Spleen (tissue), 11 donors: ENCODE measurements at regions not wholly inside any gene's neighbourhood (a gene's known extent, or its start where the extent isn't known, plus 50 kb on each side); places are given as distances from the start of the nearest gene placed in this dataset.

ENCODE experiments used
- DNase-seq: peaks from one replicate; pipeline ENCODE4 v3.0.0-alpha.2; 2020
- H3K27ac ChIP-seq, 8 donors: fragments of 200-600 bp; sonication (generic) in 7 of 8; 1 replicate in 4 of 8; 2 replicates in 4 of 8; pipeline versions ENCODE4 v1.5.0 to v1.8.0; 2016 to 2021; ENCODE audit warnings: inconsistent platforms in 4 of 8, mild to moderate bottlenecking in 4 of 8, moderate library complexity in 1 of 8
- H3K27me3 ChIP-seq, 7 donors: fragments of 200-600 bp; sonication (generic) in 6 of 7; replicated peaks in 1 of 7; 1 replicate in 4 of 7; 2 replicates in 3 of 7; pipeline versions ENCODE4 v1.5.0 to v1.8.0; 2016 to 2021; ENCODE audit warnings: inconsistent platforms in 3 of 7, mild to moderate bottlenecking in 1 of 7
- H3K36me3 ChIP-seq, 6 donors: fragments of 200-600 bp; sonication (generic) in 5 of 6; 1 replicate in 4 of 6; 2 replicates in 2 of 6; pipeline versions ENCODE4 v1.5.0 to v1.8.0; 2016 to 2021; ENCODE audit warnings: inconsistent platforms in 2 of 6
- H3K4me1 ChIP-seq, 6 donors: fragments of 200-600 bp; sonication (generic) in 5 of 6; 1 replicate in 3 of 6; 2 replicates in 3 of 6; pipeline versions ENCODE4 v1.5.0 to v1.8.0; 2016 to 2021; ENCODE audit warnings: inconsistent platforms in 3 of 6
- H3K4me3 ChIP-seq, 8 donors: fragments of 200-600 bp; sonication (generic) in 7 of 8; 1 replicate in 4 of 8; 2 replicates in 4 of 8; pipeline versions ENCODE4 v1.5.0 to v1.8.0; 2016 to 2021; ENCODE audit warnings: inconsistent platforms in 4 of 8, mild to moderate bottlenecking in 4 of 8, moderate library complexity in 2 of 8
- H3K9me3 ChIP-seq, 8 donors: fragments of 200-600 bp; sonication (generic) in 7 of 8; 1 replicate in 4 of 8; 2 replicates in 4 of 8; pipeline versions ENCODE4 v1.5.0 to v1.8.0; 2016 to 2021; ENCODE audit warnings: inconsistent platforms in 4 of 8
- CTCF ChIP-seq, 11 experiments: fragments of 200-600 bp in 7 of 11; fragments of 450-650 bp in 4 of 11; sonication (generic) in 4 of 11; IDR thresholded peaks in 8 of 11; conservative IDR thresholded peaks in 3 of 11; 1 replicate in 7 of 11; 2 replicates in 4 of 11; pipeline versions ENCODE4 v1.4.0 to v1.8.0; 2016 to 2021; ENCODE audit warnings: antibody characterized with exemption in 11 of 11, inconsistent platforms in 4 of 11, mild to moderate bottlenecking in 1 of 11
- POLR2A ChIP-seq, 3 donors: fragments of 450-650 bp; IDR thresholded peaks; one replicate each; pipeline ENCODE4 v1.5.1; 2017; ENCODE audit warnings: antibody characterized with exemption in 3 of 3, mild to moderate bottlenecking in 1 of 3
- POLR2AphosphoS5 ChIP-seq, 3 donors: sonication (generic); formaldehyde crosslinking; IDR thresholded peaks; one replicate each; pipeline ENCODE4 v1.5.1; 2017; ENCODE audit warnings: antibody characterized with exemption in 3 of 3
- WGBS, 5 donors: extraction: QIAGEN DNeasy Blood & Tissue Kit in 3 of 5; methylation state at CpG; one replicate each; pipeline versions ENCODE4 v1.1.5 to v1.1.7; 2013 to 2018; 5-methylcytosine and 5-hydroxymethylcytosine counted together
- intact Hi-C: fragments of 100-400 bp; cut with DNase I; formaldehyde crosslinking; loops from one replicate; pipeline ENCODE4 v1.15.0; 2023; ENCODE audit warnings: low total_unique reads
- donor health status: healthy with polysubstance abuse.
- donor health status: DM: no; HTN: no; CAD: no; lungs with moderate emphysema.
- donor health status: DM: no; HTN: no; CAD: no.
- donor health status: Bipolar disorder and iron deficiency.
- donor health status: healthy.
- donor health status: DM: no; HTN: no; CAD: no.
- donor health status: DM: yes; HTN: yes; CAD: no.

DNA sequence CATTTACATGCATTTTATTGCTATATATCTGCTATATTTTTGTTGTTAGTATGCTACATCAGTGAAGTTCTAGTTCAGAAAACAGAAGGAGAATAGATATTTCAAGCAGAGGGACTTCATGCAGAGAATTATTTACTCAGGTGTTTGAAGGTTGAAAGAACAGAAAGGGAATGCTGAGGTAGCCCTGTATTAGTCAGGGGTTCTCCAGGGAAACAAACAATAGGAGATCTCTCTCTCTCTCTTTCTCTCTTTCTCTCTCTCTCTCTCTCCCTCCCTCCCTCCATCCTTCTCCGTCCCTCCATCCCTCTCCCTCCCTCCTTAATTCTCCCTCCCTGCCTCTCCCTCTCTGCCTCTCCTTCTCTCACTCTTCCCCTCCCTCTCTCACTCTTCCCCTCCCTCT lies 114.3 kb upstream of the TDRD3 start:
- no peaks in the 10 kb centered on the region for H3K4me1 ChIP-seq
- no peak for DNase-seq
- intact Hi-C loops: no loop called here
- H3K36me3 ChIP-seq: no peaks in the 10 kb centered on the region
- H3K4me3 ChIP-seq: no peak overlapping the region
- WGBS, 5 donors: 42 to 77% (median 64%) methylated on average over 1 of the region's 1 CpG
- TF ChIP-seq POLR2A (IDR thresholded peaks at IDR 0.05): no peak
- TF ChIP-seq CTCF (IDR thresholded peaks at IDR 0.05 in 8 of 11, conservative IDR thresholded peaks at IDR 0.05 in 3 of 11): no peak
- no peak for TF ChIP-seq POLR2AphosphoS5 (IDR thresholded peaks at IDR 0.05)
- H3K9me3 ChIP-seq: no peaks in the 10 kb centered on the region
- H3K27me3 ChIP-seq: peaks cover 0 to 6% (median 0%) of the 10 kb centered on the region in 7 donors
- no peak overlapping the region for H3K27ac ChIP-seq

DNA sequence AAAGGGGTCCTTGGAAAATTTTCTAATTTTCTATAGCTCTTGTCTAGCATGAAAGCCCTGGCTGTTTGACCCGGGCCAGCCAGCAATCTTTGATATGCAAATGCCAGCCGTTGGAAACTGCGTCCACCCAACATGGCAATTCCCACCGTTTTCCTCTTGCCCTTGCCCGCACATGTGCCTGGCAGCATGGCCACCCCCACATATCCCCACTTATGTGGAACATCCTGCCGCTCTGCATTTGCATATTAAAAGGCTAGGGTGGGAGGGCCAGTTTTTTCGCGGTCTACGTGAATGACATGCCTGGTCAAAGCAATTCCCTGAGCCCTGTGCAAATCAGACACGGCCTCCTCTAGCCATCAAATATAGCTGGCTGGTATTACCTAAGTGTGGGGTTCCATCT lies 110.3 kb upstream of the TDRD3 start:
- H3K9me3 ChIP-seq: no peaks in the 10 kb centered on the region
- no peak for DNase-seq
- intact Hi-C loops: no loop called here
- no peak overlapping the region for H3K27ac ChIP-seq
- WGBS, 5 donors: 90 to 96% (median 90%) methylated on average over 10 of the region's 10 CpGs
- no peak overlapping the region for H3K4me3 ChIP-seq
- no peaks in the 10 kb centered on the region for H3K27me3 ChIP-seq
- H3K4me1 ChIP-seq: no peaks in the 10 kb centered on the region
- no peaks in the 10 kb centered on the region for H3K36me3 ChIP-seq
- TF ChIP-seq CTCF (IDR thresholded peaks at IDR 0.05 in 8 of 11, conservative IDR thresholded peaks at IDR 0.05 in 3 of 11) (no peak), POLR2AphosphoS5 (IDR thresholded peaks at IDR 0.05) (no peak), POLR2A (IDR thresholded peaks at IDR 0.05) (no peak)

DNA sequence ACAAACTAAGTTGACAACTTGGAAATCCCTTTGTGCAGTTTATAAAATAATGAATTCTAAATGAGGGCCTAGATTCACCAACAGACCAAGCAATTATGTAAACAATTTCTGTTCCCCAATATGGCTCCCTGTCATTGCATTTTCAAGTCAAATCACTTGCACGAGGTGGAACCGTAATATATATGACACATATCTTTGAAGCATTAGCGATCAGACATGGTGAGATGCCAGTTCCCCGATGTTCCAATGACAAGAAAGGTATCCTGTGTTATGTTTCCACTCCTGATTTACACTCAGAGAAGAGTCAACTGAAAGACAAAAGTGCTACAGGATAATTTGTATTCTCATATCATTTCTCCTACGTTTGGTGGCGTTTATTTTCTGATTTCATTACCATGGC lies 108.5 kb upstream of the TDRD3 start:
- no peak for DNase-seq
- WGBS, 5 donors: 74 to 92% (median 87%) methylated on average over 6 of the region's 6 CpGs
- no peak overlapping the region for H3K27ac ChIP-seq
- intact Hi-C loops: no loop called here
- H3K4me1 ChIP-seq: no peaks in the 10 kb centered on the region
- H3K36me3 ChIP-seq: no peaks in the 10 kb centered on the region
- no peak for TF ChIP-seq POLR2AphosphoS5 (IDR thresholded peaks at IDR 0.05)
- no peak overlapping the region for H3K4me3 ChIP-seq
- no peaks in the 10 kb centered on the region for H3K9me3 ChIP-seq
- no peaks in the 10 kb centered on the region for H3K27me3 ChIP-seq

- DNase-seq: no peak
- TF ChIP-seq POLR2AphosphoS5 (IDR thresholded peaks at IDR 0.05) (no peak), CTCF (IDR thresholded peaks at IDR 0.05 in 8 of 11, conservative IDR thresholded peaks at IDR 0.05 in 3 of 11) (no peak), POLR2A (IDR thresholded peaks at IDR 0.05) (no peak)
- WGBS, 5 donors: 38 to 50% (median 46%) methylated on average over 7 of the region's 7 CpGs
- Histone ChIP-seq H3K36me3 (no peaks in the 10 kb centered on the region), H3K27ac (no peak overlapping the region), H3K4me1 (no peaks in the 10 kb centered on the region), H3K9me3 (no peaks in the 10 kb centered on the region), H3K4me3 (no peak overlapping the region), H3K27me3 (peaks cover 0 to 4% (median 0%) of the 10 kb centered on the region in 7 donors)
- intact Hi-C loops: no loop called here
These were observed 93.9 kb upstream of the TDRD3 start for GRCh38 chr13:60303166-60303565.

GRCh38 chr13:60311527-60311926 lies 85.5 kb upstream of the TDRD3 start:
- WGBS, 5 donors: 56 to 66% (median 62%) methylated on average over 4 of the region's 4 CpGs
- H3K4me1 ChIP-seq: no peaks in the 10 kb centered on the region

More at GRCh38 chr13:60311527-60311926, 85.5 kb upstream of the TDRD3 start:
- Histone ChIP-seq H3K4me3 (no peak overlapping the region), H3K9me3 (no peaks in the 10 kb centered on the region), H3K27me3 (no peaks in the 10 kb centered on the region), H3K27ac (no peak overlapping the region), H3K36me3 (no peaks in the 10 kb centered on the region)
- no peak for DNase-seq
- TF ChIP-seq POLR2AphosphoS5 (IDR thresholded peaks at IDR 0.05): no peak
- no peak for TF ChIP-seq CTCF (IDR thresholded peaks at IDR 0.05 in 8 of 11, conservative IDR thresholded peaks at IDR 0.05 in 3 of 11)
- TF ChIP-seq POLR2A (IDR thresholded peaks at IDR 0.05): no peak
- intact Hi-C loops: no loop called here
